OCI-LY7 (cell line): ENCODE measurements at regions not wholly inside any gene's neighbourhood (a gene's known extent, or its start where the extent isn't known, plus 50 kb on each side); places are given as distances from the start of the nearest gene placed in this dataset.

ENCODE experiments used
- BruUV-seq: library from RNA; stranded (reverse); fragments of 400-500 nt; replicated peaks from 2 replicates; lab custom pipeline; 2021; lab: Mats Ljungman, UMichigan
- CTCF ChIA-PET: fragments of 300-600 bp; sonication (Branson Sonifier 250); formaldehyde crosslinking; loops from one replicate; lab custom pipeline; 2022; ENCODE audit warnings: antibody characterized with exemption; ENCODE audit not compliant: unreplicated experiment; lab: Charles Lee
- POLR2A ChIA-PET: fragments of 300-600 bp; sonication (Branson Sonifier 250); formaldehyde crosslinking; loops from one replicate; lab custom pipeline; 2022; ENCODE audit warnings: antibody characterized with exemption; lab: Charles Lee
- DNase-seq: peaks from one replicate; pipeline ENCODE4 v3.0.0-alpha.2; 2015; ENCODE audit warnings: low spot score
- H2AFZ ChIP-seq: fragments of 200-600 bp; sonication (generic), shearing (Covaris generic); 2 replicates; pipeline ENCODE4 v1.6.1; 2014; ENCODE audit warnings: mild to moderate bottlenecking, antibody characterized with exemption, low read length, moderate library complexity
- H3K27ac ChIP-seq: fragments of 200-600 bp; sonication (generic); 2 replicates; pipeline ENCODE4 v1.5.1; 2014; ENCODE audit warnings: mixed run types, low read depth, mild to moderate bottlenecking, moderate library complexity, low read length, inconsistent platforms; ENCODE audit not compliant: poor library complexity, severe bottlenecking
- H3K36me3 ChIP-seq: fragments of 200-600 bp; sonication (generic); 2 replicates; pipeline ENCODE4 v1.6.1; 2014; ENCODE audit warnings: mild to moderate bottlenecking, antibody characterized with exemption, low read length, moderate library complexity, mixed read lengths; ENCODE audit not compliant: insufficient read depth
- H3K4me1 ChIP-seq: fragments of 200-600 bp; sonication (generic); 2 replicates; pipeline ENCODE4 v1.5.1; 2014; ENCODE audit warnings: mild to moderate bottlenecking, low read length; ENCODE audit not compliant: insufficient read depth, poor library complexity, severe bottlenecking
- H3K4me2 ChIP-seq: fragments of 200-600 bp; sonication (generic); 2 replicates; pipeline ENCODE4 v1.6.1; 2014; ENCODE audit warnings: mild to moderate bottlenecking, low read length
- H3K4me3 ChIP-seq: fragments of 200-600 bp; sonication (generic); 2 replicates; pipeline ENCODE4 v1.5.1; 2014; ENCODE audit warnings: mild to moderate bottlenecking, low read depth, low read length; ENCODE audit not compliant: poor library complexity, severe bottlenecking
- H3K79me2 ChIP-seq: fragments of 200-600 bp; sonication (generic); 2 replicates; pipeline ENCODE4 v1.6.1; 2016; ENCODE audit warnings: low read depth, mild to moderate bottlenecking, low read length, moderate library complexity, mixed read lengths; ENCODE audit not compliant: insufficient read depth
- H3K9me2 ChIP-seq: fragments of 200-600 bp; sonication (generic); 2 replicates; pipeline ENCODE4 v1.6.1; 2016; ENCODE audit warnings: mild to moderate bottlenecking, low read length, mixed read lengths; ENCODE audit not compliant: insufficient read depth
- H3K9me3 ChIP-seq: fragments of 200-600 bp; sonication (generic); 2 replicates; pipeline ENCODE4 v1.6.1; 2014; ENCODE audit warnings: mild to moderate bottlenecking, mixed run types, low read length, mixed read lengths
- H4K20me1 ChIP-seq: fragments of 200-600 bp; sonication (generic); 2 replicates; pipeline ENCODE4 v1.6.1; 2014; ENCODE audit warnings: mild to moderate bottlenecking, antibody characterized with exemption, low read length, moderate library complexity, mixed read lengths; ENCODE audit not compliant: insufficient read depth
- CTCF ChIP-seq: fragments of 200-600 bp; sonication (generic); conservative IDR thresholded peaks from 2 replicates; pipeline ENCODE4 v1.5.1; 2014; ENCODE audit warnings: mild to moderate bottlenecking, antibody characterized with exemption, low read length, moderate library complexity, mixed read lengths
- EZH2phosphoT487 ChIP-seq: fragments of 200-600 bp; sonication (generic); IDR thresholded peaks from 2 replicates; pipeline ENCODE4 v1.6.1; 2018; ENCODE audit warnings: low read depth, borderline replicate concordance, mild to moderate bottlenecking, mixed run types, antibody characterized with exemption, low read length, moderate library complexity, mixed read lengths
- intact Hi-C: fragments of 100-400 bp; cut with micrococcal nuclease; formaldehyde crosslinking; loops from one replicate; pipeline ENCODE4 v1.10.0; 2022; ENCODE audit not compliant: unreplicated experiment

DNA sequence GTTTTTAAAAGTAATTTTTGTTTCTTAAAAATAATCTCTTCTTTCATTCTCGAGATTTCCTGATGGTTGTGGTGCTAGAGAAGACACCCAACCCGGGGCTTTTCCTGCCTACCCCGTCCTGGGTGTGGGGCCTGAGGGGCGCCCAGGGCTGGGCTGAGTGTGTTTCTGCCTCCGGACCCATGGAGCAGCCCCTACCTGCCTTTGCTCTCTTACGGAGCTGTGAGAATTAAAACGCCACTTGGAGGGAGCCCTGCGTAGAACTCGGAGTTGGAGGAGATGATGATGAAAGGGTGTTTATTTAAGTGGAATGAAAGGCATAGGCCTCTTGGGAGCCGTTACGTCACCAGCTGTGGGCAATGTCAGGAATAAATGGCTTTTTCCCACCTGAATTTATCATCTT, 261.8 kb upstream of the SHH start:
- no peaks in the 10 kb centered on the region for H3K79me2 ChIP-seq
- no peak for DNase-seq
- H3K4me3 ChIP-seq = no peak overlapping the region
- H3K4me1 ChIP-seq = no peaks in the 10 kb centered on the region
- intact Hi-C loops = no loop called here
- ChIA-PET CTCF (no interaction called here), POLR2A (no interaction called here)
- no peak overlapping the region for H3K27ac ChIP-seq
- H2AFZ ChIP-seq = no peak overlapping the region
- no peaks in the 10 kb centered on the region for H4K20me1 ChIP-seq
- H3K36me3 ChIP-seq = no peaks in the 10 kb centered on the region
- BruUV-seq = no TSS peak
- no peak for TF ChIP-seq CTCF
- TF ChIP-seq EZH2phosphoT487 = no peak
- H3K9me3 ChIP-seq = no peaks in the 10 kb centered on the region
- H3K4me2 ChIP-seq = no peak overlapping the region
- no peaks in the 10 kb centered on the region for H3K9me2 ChIP-seq

DNA sequence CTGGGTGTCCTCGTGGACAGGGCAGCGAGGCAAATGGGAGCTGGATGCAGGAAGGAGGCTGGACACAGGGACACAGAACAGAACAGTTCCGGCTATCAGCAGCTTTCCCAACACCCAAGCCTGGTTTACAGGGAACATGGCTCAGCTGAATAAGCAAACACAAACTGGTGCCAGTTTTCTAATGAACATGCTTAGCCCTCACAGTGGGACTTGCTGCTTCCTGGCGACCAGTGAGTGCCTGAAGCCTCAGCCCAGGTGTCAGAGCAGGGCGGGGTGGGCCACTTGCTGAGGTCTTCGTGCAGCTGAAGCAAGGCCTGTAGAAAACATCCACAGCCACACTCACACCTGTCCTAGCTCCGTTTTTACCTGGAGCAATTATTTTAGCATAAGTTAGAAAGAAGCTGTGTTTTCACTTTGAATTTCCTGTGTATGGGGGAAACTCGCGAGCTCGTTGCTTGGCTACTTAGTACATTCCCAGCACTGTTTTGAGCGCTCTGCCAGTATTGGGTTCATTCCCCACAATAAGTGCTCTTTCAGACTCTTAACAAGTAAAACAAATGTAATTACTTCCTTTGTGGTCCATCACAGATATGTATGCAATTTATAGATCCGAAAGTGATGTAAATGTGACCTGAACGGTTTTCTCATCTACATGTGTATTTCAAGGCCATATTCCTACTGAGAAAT, 261.2 kb upstream of the SHH start:
- Histone ChIP-seq H3K4me1 (no peaks in the 10 kb centered on the region), H3K4me2 (no peak overlapping the region), H3K36me3 (no peaks in the 10 kb centered on the region), H3K9me2 (no peaks in the 10 kb centered on the region), H3K79me2 (no peaks in the 10 kb centered on the region), H2AFZ (no peak overlapping the region), H3K9me3 (no peaks in the 10 kb centered on the region), H3K27ac (no peak overlapping the region), H3K4me3 (no peak overlapping the region), H4K20me1 (no peaks in the 10 kb centered on the region)
- intact Hi-C loops = no loop called here
- BruUV-seq = no TSS peak
- ChIA-PET POLR2A (interaction anchor here (0.6 kb wide), 2 partner anchors 19 to 790 kb away, joined by 3 to 9 read pairs; no protein-coding TSS in a partner anchor), CTCF (no interaction called here)
- TF ChIP-seq CTCF = no peak
- TF ChIP-seq EZH2phosphoT487 = no peak
- DNase-seq = no peak

DNA sequence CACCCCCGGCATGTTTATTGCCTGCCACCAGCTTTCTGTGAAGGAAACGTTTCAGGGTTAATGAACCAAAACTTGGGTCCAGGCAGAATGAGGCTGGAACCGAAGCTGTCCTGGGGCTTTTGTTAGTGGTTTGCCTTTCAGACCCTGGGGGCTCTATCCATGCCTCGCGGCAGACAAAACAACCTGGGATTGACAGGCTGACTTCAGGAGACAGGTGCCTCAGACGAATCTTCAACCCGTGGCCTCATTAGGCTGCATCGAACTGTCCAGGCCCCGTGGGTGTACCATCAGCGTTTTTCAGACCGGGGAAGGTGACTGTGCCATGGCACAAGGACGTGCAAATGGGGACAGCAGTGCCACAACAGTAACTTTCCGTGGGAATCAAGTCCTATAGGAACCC, 259.3 kb upstream of the SHH start:
- no peaks in the 10 kb centered on the region for H3K9me3 ChIP-seq
- ChIA-PET CTCF (no interaction called here), POLR2A (no interaction called here)
- H3K27ac ChIP-seq = no peak overlapping the region
- H3K36me3 ChIP-seq = no peaks in the 10 kb centered on the region
- H3K79me2 ChIP-seq = no peaks in the 10 kb centered on the region
- H3K4me3 ChIP-seq = no peak overlapping the region
- no peak for DNase-seq
- H3K4me2 ChIP-seq = no peak overlapping the region
- no peaks in the 10 kb centered on the region for H3K9me2 ChIP-seq
- H4K20me1 ChIP-seq = no peaks in the 10 kb centered on the region
- BruUV-seq = no TSS peak
- intact Hi-C loops = no loop called here
- no peaks in the 10 kb centered on the region for H3K4me1 ChIP-seq
- H2AFZ ChIP-seq = no peak overlapping the region
- TF ChIP-seq CTCF = no peak
